Uterus (tissue), 3 donors: ENCODE measurements at regions not wholly inside any gene's neighbourhood (a gene's known extent, or its start where the extent isn't known, plus 50 kb on each side); places are given as distances from the start of the nearest gene placed in this dataset.
"Not testable (repeated sequence)": the region's sequence is repeated elsewhere in the genome, so short reads cannot be mapped to it uniquely, and the experiment has no call there.

Source experiments
- DNase-seq, 2 donors: peaks; one replicate each; pipeline ENCODE4 v3.0.0-alpha.2; 2019 to 2020
- H3K27ac ChIP-seq, 2 donors: fragments of 200-600 bp; sonication (generic); 1 replicate in 1 of 2; 2 replicates in 1 of 2; pipeline ENCODE4 v1.5.1; 2016 to 2018
- H3K27me3 ChIP-seq, 2 donors: fragments of 200-600 bp; sonication (generic); one replicate each; pipeline ENCODE4 v1.5.1; 2018 to 2019; ENCODE audit warnings: control low read depth in 1 of 2
- H3K36me3 ChIP-seq, 2 donors: fragments of 200-600 bp; sonication (generic); one replicate each; pipeline ENCODE4 v1.5.1; 2019; ENCODE audit warnings: control low read depth in 1 of 2
- H3K4me1 ChIP-seq, 2 donors: fragments of 200-600 bp; sonication (generic); one replicate each; pipeline ENCODE4 v1.5.1; 2018 to 2019; ENCODE audit warnings: control low read depth in 1 of 2
- H3K4me3 ChIP-seq, 2 donors: fragments of 200-600 bp; sonication (generic); 1 replicate in 1 of 2; 2 replicates in 1 of 2; pipeline ENCODE4 v1.5.1; 2018 to 2019; ENCODE audit warnings: mild to moderate bottlenecking in 1 of 2
- H3K9me3 ChIP-seq, 2 donors: fragments of 200-600 bp; sonication (generic); one replicate each; pipeline ENCODE4 v1.5.1; 2019; ENCODE audit warnings: control low read depth in 1 of 2
- POLR2A ChIP-seq, 2 donors: fragments of 450-650 bp; IDR thresholded peaks; one replicate each; pipeline ENCODE4 v1.6.1; 2016; ENCODE audit warnings: antibody characterized with exemption in 2 of 2, mild to moderate bottlenecking in 1 of 2, moderate library complexity in 1 of 2
- intact Hi-C: fragments of 100-400 bp; cut with DNase I; formaldehyde crosslinking; loops from one replicate; pipeline ENCODE4 v1.15.1; 2023; ENCODE audit warnings: low total_unique reads
- TF ChIP-seq, protein P1 (sequence below), 4 experiments: fragments of 200-600 bp in 2 of 4; fragments of 450-650 bp in 2 of 4; sonication (generic) in 2 of 4; IDR thresholded peaks; one replicate each; pipeline ENCODE4 v1.5.1; 2016 to 2019; ENCODE audit warnings: antibody characterized with exemption in 4 of 4, mild to moderate bottlenecking in 2 of 4, moderate library complexity in 1 of 4
- donor health status: DM: yes; HTN: yes; CAD: no.

DNA sequence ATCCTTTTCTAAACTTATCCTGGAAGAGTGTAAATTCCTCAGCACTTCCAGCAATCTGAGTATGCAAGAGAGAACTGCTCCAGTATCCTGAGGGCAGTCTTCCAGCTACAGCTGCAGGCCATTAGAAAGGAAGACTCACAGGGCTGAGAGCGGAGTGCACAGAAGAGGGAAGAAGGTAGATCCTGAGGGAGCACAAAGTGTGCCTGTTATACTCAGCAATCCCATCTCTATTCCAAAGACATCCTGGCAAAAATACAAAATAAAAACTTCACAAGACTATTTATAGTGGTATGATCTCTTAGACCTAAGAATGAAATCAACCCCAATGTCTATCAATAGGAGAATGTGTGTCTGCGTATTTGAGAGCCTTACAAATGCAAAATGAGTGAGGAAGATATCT lies 292.0 kb downstream of the ZIC1 start:
- no peak overlapping the region for H3K4me3 ChIP-seq
- TF ChIP-seq, protein P1, sequence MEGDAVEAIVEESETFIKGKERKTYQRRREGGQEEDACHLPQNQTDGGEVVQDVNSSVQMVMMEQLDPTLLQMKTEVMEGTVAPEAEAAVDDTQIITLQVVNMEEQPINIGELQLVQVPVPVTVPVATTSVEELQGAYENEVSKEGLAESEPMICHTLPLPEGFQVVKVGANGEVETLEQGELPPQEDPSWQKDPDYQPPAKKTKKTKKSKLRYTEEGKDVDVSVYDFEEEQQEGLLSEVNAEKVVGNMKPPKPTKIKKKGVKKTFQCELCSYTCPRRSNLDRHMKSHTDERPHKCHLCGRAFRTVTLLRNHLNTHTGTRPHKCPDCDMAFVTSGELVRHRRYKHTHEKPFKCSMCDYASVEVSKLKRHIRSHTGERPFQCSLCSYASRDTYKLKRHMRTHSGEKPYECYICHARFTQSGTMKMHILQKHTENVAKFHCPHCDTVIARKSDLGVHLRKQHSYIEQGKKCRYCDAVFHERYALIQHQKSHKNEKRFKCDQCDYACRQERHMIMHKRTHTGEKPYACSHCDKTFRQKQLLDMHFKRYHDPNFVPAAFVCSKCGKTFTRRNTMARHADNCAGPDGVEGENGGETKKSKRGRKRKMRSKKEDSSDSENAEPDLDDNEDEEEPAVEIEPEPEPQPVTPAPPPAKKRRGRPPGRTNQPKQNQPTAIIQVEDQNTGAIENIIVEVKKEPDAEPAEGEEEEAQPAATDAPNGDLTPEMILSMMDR (IDR thresholded peaks at IDR 0.05) = no peak
- TF ChIP-seq POLR2A (IDR thresholded peaks at IDR 0.05) = no peak
- H3K27ac ChIP-seq = no peak overlapping the region
- no peaks in the 10 kb centered on the region for H3K4me1 ChIP-seq
- DNase-seq = no peak
- H3K27me3 ChIP-seq = no peaks in the 10 kb centered on the region
- no peaks in the 10 kb centered on the region for H3K9me3 ChIP-seq
- no peaks in the 10 kb centered on the region for H3K36me3 ChIP-seq
- intact Hi-C loops = no loop called here

DNA sequence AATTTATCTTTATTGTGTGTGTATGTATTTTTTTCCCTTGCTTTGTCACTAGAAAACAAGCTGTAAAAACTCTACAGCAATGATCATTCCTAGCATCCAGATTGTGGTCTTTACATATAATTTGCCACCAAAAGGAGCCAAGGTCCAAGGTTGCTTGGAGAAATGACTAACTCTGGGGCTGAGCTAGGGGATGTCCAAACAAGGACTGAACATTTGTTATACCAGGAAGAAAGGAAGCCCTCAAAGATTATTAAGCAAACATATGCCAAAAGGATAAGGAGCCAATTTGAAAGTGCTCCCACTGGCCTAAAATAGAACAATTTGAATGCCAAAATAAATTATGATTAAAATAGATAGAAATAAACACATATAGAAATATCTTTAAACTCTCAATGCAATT lies 293.3 kb downstream of the ZIC1 start:
- Histone ChIP-seq H3K4me1 (no peaks in the 10 kb centered on the region), H3K27ac (no peak overlapping the region), H3K9me3 (no peaks in the 10 kb centered on the region), H3K36me3 (no peaks in the 10 kb centered on the region), H3K27me3 (no peaks in the 10 kb centered on the region), H3K4me3 (no peak overlapping the region)
- DNase-seq = no peak
- TF ChIP-seq, protein P1 (IDR thresholded peaks at IDR 0.05) = no peak
- no peak for TF ChIP-seq POLR2A (IDR thresholded peaks at IDR 0.05)
- intact Hi-C loops = no loop called here

DNA sequence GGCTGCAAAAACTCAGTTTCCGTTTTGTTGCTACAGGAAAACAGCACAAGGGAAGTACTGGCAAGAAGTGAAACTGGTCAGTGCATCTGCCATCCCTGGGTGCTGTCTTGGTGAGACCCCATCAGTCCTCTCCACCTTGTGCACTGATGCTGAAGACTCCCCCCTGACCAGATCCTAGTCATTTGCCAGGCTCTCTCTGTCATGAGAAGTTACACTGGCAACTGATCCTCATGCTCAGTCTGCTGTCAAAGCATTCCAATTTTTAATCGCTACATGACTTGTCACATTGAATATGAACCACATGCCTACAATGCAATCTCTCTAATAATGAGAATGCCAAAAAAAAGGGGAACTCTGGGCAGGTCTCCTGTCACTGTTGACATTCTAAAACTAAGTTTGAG lies 296.5 kb downstream of the ZIC1 start:
- no peak for TF ChIP-seq POLR2A (IDR thresholded peaks at IDR 0.05)
- TF ChIP-seq, protein P1 (IDR thresholded peaks at IDR 0.05) = no peak
- no peaks in the 10 kb centered on the region for H3K9me3 ChIP-seq
- H3K27ac ChIP-seq = no peak overlapping the region
- no peaks in the 10 kb centered on the region for H3K27me3 ChIP-seq
- no peaks in the 10 kb centered on the region for H3K4me1 ChIP-seq
- DNase-seq = no peak
- intact Hi-C loops = no loop called here
- no peak overlapping the region for H3K4me3 ChIP-seq
- H3K36me3 ChIP-seq = no peaks in the 10 kb centered on the region

DNA sequence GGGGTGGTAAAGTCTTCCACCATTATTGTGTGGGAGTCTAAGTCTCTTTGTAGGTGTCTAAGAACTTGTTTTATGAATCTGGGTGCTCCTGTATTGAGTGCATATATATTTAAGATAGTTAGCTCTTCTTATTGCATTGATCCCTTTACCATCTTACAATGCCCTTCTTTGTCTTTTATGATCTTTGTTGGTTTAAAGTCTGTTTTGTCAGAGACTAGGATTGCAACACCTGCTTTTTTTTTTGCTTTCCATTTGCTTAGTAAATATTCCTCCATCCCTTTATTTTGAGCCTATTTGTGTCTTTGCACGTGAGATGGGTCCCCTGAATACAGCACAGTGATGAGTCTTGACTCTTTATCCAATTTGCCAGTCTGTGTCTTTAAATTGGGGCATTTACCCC lies 301.6 kb downstream of the ZIC1 start:
- DNase-seq, H3K9me3 ChIP-seq, H3K4me1 ChIP-seq, H3K36me3 ChIP-seq, intact Hi-C loops, H3K27ac ChIP-seq, H3K27me3 ChIP-seq, H3K4me3 ChIP-seq: not testable (repeated sequence)

DNA sequence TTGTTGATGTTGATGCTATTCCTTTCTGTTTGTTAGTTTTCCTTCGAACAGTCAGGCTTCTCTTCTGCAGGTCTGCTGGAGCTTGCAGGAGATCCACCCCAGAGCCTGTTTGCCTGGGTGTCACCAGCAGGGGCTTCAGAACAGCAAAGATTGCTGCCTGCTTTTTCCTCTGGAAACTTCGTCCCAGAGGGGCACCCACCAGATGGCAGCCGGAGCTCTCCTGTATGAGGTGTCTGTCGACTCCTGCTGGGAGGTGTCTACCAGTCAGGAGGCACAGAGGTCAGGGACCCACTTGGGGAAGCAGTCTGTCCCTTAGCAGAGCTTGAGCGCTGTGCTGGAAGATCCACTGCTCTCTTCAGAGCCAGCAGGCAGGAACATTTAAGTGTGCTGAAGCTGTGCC lies 303.2 kb downstream of the ZIC1 start:
- Histone ChIP-seq H3K4me1 (no peaks in the 10 kb centered on the region), H3K4me3 (no peak overlapping the region), H3K36me3 (no peaks in the 10 kb centered on the region), H3K27ac (no peak overlapping the region), H3K9me3 (no peaks in the 10 kb centered on the region), H3K27me3 (no peaks in the 10 kb centered on the region)
- intact Hi-C loops = no loop called here
- DNase-seq = no peak
- TF ChIP-seq POLR2A (IDR thresholded peaks at IDR 0.05) = no peak
- TF ChIP-seq, protein P1 (IDR thresholded peaks at IDR 0.05) = no peak

GRCh38 chr3:147712758-147713157 lies 303.6 kb downstream of the ZIC1 start:
- H3K4me3 ChIP-seq, H3K27me3 ChIP-seq, H3K9me3 ChIP-seq, intact Hi-C loops, H3K36me3 ChIP-seq, DNase-seq, H3K4me1 ChIP-seq, H3K27ac ChIP-seq: not testable (repeated sequence)
